IPS DF 4.7 (cell line): ENCODE measurements at regions not wholly inside any gene's neighbourhood (a gene's known extent, or its start where the extent isn't known, plus 50 kb on each side); places are given as distances from the start of the nearest gene placed in this dataset.
"Not testable (repeated sequence)": the region's sequence is repeated elsewhere in the genome, so short reads cannot be mapped to it uniquely, and the experiment has no call there.

Experiments
- DNase-seq: peaks from one replicate; pipeline ENCODE4 v3.0.0-alpha.2; 2013; ENCODE audit warnings: low spot score; ENCODE audit errors: extremely low read depth

- DNase-seq = no peak
Measured at GRCh38 chr2:187206471-187206870, 241.6 kb downstream of the CALCRL start.

GRCh38 chr2:187206071-187206470 is 242.0 kb downstream of the CALCRL start:
- DNase-seq = no peak

GRCh38 chr2:187198136-187198535 is 249.9 kb downstream of the CALCRL start:
- DNase-seq = no peak

- DNase-seq = no peak
Measured at GRCh38 chr2:187194049-187194448, 254.0 kb downstream of the CALCRL start.

GRCh38 chr2:187188783-187189631 is 259.0 kb downstream of the CALCRL start:
- DNase-seq = no peak

GRCh38 chr2:187187519-187187918 is 260.5 kb downstream of the CALCRL start:
- DNase-seq = no peak

GRCh38 chr2:187180529-187180928 is 267.5 kb downstream of the CALCRL start:
- no peak for DNase-seq

- not testable (repeated sequence) for DNase-seq
Measured at GRCh38 chr2:187178876-187179275, 269.2 kb downstream of the CALCRL start.

- no peak for DNase-seq
Measured at GRCh38 chr2:187177253-187177652, 270.8 kb downstream of the CALCRL start.

- no peak for DNase-seq
Measured at GRCh38 chr2:187174582-187174981, 273.5 kb downstream of the CALCRL start.

GRCh38 chr2:187171318-187171717 is 276.7 kb downstream of the CALCRL start:
- DNase-seq = no peak

- DNase-seq = no peak
Measured at GRCh38 chr2:187169864-187170263, 278.2 kb downstream of the CALCRL start.

GRCh38 chr2:187168720-187169713 is 279.0 kb downstream of the CALCRL start:
- no peak for DNase-seq

GRCh38 chr2:187167491-187167890 is 280.6 kb downstream of the CALCRL start:
- no peak for DNase-seq

- no peak for DNase-seq
Measured at GRCh38 chr2:187165936-187166610, 282.0 kb downstream of the CALCRL start.

GRCh38 chr2:187158452-187158851 is 289.6 kb downstream of the CALCRL start:
- no peak for DNase-seq

GRCh38 chr2:187157046-187157445 is 291.0 kb downstream of the CALCRL start:
- DNase-seq = no peak

- no peak for DNase-seq
Measured at GRCh38 chr2:187155476-187155875, 292.6 kb downstream of the CALCRL start.

GRCh38 chr2:187150670-187151069 is 297.4 kb downstream of the CALCRL start:
- no peak for DNase-seq

GRCh38 chr2:187148059-187148714 is 299.2 kb upstream of the ZSWIM2 start:
- DNase-seq = no peak

GRCh38 chr2:187143537-187143936 is 294.6 kb upstream of the ZSWIM2 start:
- no peak for DNase-seq
